ENCODE measurements at regions not wholly inside any gene's neighbourhood (a gene's known extent, or its start where the extent isn't known, plus 50 kb on each side); places are given as distances from the start of the nearest gene placed in this dataset.

GRCh38 chr2:221034973-221035372, 537.1 kb downstream of the EPHA4 start:
- no peaks in the 10 kb centered on the region for H3K36me3 ChIP-seq
- TF ChIP-seq POLR2AphosphoS5 (IDR thresholded peaks at IDR 0.05) (no peak), EP300 (IDR thresholded peaks at IDR 0.05; ENCODE audit: low read depth) (no peak), CTCF (IDR thresholded peaks at IDR 0.05) (no peak), POLR2A (IDR thresholded peaks at IDR 0.05) (no peak)
- no peak for DNase-seq
- WGBS, 2 donors (ENCODE audit: low coverage in 1 of 2), result 95 to 100% methylated on average over 2 to 4 of the region's 4 CpGs
- no peaks in the 10 kb centered on the region for H3K27me3 ChIP-seq
- H3K4me3 ChIP-seq, result no peak overlapping the region
- H3K27ac ChIP-seq, result no peak overlapping the region
- H3K9me3 ChIP-seq, result no peaks in the 10 kb centered on the region
- in situ Hi-C loops (cut with MboI; ENCODE audit: low pct_ligation_motif_present in 1 of 4, low pct_unique_long_range_greater_than_20kb in 1 of 4, low sequenced_read_pairs in 3 of 4) (no loop called here), intact Hi-C loops (cut with DNase I; ENCODE audit: low total_unique reads) (no loop called here)
- H3K4me1 ChIP-seq, result no peaks in the 10 kb centered on the region

GRCh38 chr2:221042926-221043325, 529.2 kb downstream of the EPHA4 start:
- H3K4me3 ChIP-seq, result no peak overlapping the region
- intact Hi-C loops (cut with DNase I; ENCODE audit: low total_unique reads), result no loop called here

GRCh38 chr2:221044781-221045180, 527.3 kb downstream of the EPHA4 start:
- H3K4me1 ChIP-seq, result no peaks in the 10 kb centered on the region
- H3K27ac ChIP-seq, result no peak overlapping the region
- TF ChIP-seq POLR2A (IDR thresholded peaks at IDR 0.05), result no peak
- TF ChIP-seq CTCF (IDR thresholded peaks at IDR 0.05), result no peak
- TF ChIP-seq EP300 (IDR thresholded peaks at IDR 0.05; ENCODE audit: low read depth), result no peak
- no peak for TF ChIP-seq POLR2AphosphoS5 (IDR thresholded peaks at IDR 0.05)
- 83 to 90% methylated on average over 2 to 5 of the region's 5 CpGs for WGBS, 2 donors (ENCODE audit: low coverage in 1 of 2)
- no peak overlapping the region for H3K4me3 ChIP-seq
- DNase-seq, result no peak
- no peaks in the 10 kb centered on the region for H3K9me3 ChIP-seq
- intact Hi-C loops (cut with DNase I; ENCODE audit: low total_unique reads), result no loop called here
- no peaks in the 10 kb centered on the region for H3K36me3 ChIP-seq
- no peaks in the 10 kb centered on the region for H3K27me3 ChIP-seq
- in situ Hi-C loops (cut with MboI; ENCODE audit: low pct_ligation_motif_present in 1 of 4, low pct_unique_long_range_greater_than_20kb in 1 of 4, low sequenced_read_pairs in 3 of 4), result no loop called here

More at GRCh38 chr2:221042926-221043325, 529.2 kb downstream of the EPHA4 start:
- in situ Hi-C loops (cut with MboI; ENCODE audit: low pct_ligation_motif_present in 1 of 4, low pct_unique_long_range_greater_than_20kb in 1 of 4, low sequenced_read_pairs in 3 of 4), result no loop called here
- no peak for TF ChIP-seq EP300 (IDR thresholded peaks at IDR 0.05; ENCODE audit: low read depth)
- no peak for TF ChIP-seq POLR2AphosphoS5 (IDR thresholded peaks at IDR 0.05)
- TF ChIP-seq CTCF (IDR thresholded peaks at IDR 0.05), result no peak
- no peak for TF ChIP-seq POLR2A (IDR thresholded peaks at IDR 0.05)
- no peak for DNase-seq
- Histone ChIP-seq H3K4me1 (no peaks in the 10 kb centered on the region), H3K27ac (no peak overlapping the region), H3K27me3 (no peaks in the 10 kb centered on the region), H3K36me3 (no peaks in the 10 kb centered on the region), H3K9me3 (no peaks in the 10 kb centered on the region)
- WGBS, 2 donors (ENCODE audit: low coverage in 1 of 2), result 85 to 87% methylated on average over 4 to 6 of the region's 6 CpGs

- H3K9me3 ChIP-seq, result no peaks in the 10 kb centered on the region
- DNase-seq, result no peak
- H3K27ac ChIP-seq, result no peak overlapping the region
- in situ Hi-C loops (cut with MboI; ENCODE audit: low pct_ligation_motif_present in 1 of 4, low pct_unique_long_range_greater_than_20kb in 1 of 4, low sequenced_read_pairs in 3 of 4), result no loop called here
- H3K4me1 ChIP-seq, result no peaks in the 10 kb centered on the region
- 0 to 88% methylated on average over 1 to 4 of the region's 4 CpGs for WGBS, 2 donors (ENCODE audit: low coverage in 1 of 2)
- H3K4me3 ChIP-seq, result no peak overlapping the region
- TF ChIP-seq EP300 (IDR thresholded peaks at IDR 0.05; ENCODE audit: low read depth), result no peak
- TF ChIP-seq CTCF (IDR thresholded peaks at IDR 0.05), result no peak
- no peak for TF ChIP-seq POLR2A (IDR thresholded peaks at IDR 0.05)
- TF ChIP-seq POLR2AphosphoS5 (IDR thresholded peaks at IDR 0.05), result no peak
- no peaks in the 10 kb centered on the region for H3K36me3 ChIP-seq
- intact Hi-C loops (cut with DNase I; ENCODE audit: low total_unique reads), result no loop called here
- no peaks in the 10 kb centered on the region for H3K27me3 ChIP-seq
Observed at GRCh38 chr2:221050020-221050795, 521.9 kb downstream of the EPHA4 start.

Measured in transverse colon (tissue), 4 donors.